GM19463 (cell line): ENCODE measurements at regions not wholly inside any gene's neighbourhood (a gene's known extent, or its start where the extent isn't known, plus 50 kb on each side); places are given as distances from the start of the nearest gene placed in this dataset.
"Not testable (repeated sequence)": the region's sequence is repeated elsewhere in the genome, so short reads cannot be mapped to it uniquely, and the experiment has no call there.

Experiments
- ATAC-seq: cut with Tn5 transposase; IDR thresholded peaks from one replicate; pipeline ENCODE4 v1.9.1; 2021; ENCODE audit warnings: mild to moderate bottlenecking, moderate library complexity; ENCODE audit not compliant: unreplicated experiment

DNA sequence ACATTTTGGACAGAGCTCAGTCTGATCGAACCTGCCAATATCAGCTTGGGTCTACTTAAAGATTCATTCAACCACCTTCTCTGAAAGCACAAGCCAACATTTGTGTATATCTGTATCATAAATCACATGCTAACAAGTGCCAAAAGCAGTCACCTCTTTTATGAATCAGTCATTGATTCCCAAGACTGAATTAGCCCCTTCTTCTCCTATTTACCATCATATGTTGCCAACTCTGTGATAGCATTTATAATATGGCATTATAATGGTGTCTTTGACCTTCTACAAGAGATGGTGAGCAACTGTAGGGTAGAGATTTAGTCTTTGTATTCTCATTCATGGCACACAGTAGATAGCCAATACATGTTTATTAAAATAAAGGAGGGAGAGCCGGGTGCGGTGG, 61.4 kb downstream of the DDX53 start:
- ATAC-seq: no peak

DNA sequence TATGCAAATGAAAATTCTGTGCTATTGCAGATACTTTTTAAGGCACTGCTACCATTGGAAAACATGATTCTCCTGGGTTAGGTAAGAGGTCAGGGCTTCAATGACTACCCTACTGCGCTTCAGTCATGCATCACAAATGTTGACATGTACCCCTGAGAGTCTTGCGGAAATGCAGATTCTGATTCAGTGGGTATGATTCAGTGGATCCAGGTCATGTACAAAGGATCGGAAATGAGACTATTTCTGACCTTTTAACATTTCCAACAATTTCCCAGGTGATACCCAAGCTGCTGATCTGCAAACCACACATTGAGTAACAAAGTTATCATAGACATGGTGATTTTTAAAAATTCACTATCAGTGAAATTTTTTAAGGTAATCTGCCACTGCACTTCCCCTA, 62.6 kb downstream of the DDX53 start:
- ATAC-seq: no peak

DNA sequence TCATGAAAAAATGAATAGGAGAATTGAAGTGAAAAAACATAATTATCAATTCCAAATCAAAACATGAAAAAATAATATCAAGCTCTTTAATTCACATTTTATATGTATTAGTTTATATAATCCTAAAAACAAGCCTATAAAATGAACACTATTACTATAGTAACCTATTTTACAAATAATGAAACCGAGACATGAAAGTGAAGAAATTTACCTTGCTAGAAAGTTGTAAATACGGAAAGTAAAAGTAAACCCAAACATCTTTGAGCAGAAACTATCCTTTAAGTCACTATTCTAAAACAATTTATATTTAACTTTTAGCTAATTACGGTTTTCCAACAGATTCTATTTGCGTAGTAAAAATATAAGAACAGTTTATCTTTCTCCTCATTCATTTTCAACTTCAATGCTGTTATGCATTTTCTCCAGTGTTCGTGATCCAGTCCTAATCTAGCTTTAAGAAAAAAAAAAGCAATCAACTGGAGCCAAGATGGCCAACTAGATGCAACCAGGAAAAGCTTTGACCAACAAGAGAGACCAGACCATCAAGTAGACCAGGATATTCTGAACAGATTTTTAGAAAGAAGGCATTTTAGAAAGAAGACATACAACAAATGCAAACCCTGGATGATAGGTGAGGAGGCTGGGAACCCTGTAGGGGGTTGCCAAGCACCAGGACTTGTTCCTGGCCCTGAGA, 67.0 kb downstream of the DDX53 start:
- no peak for ATAC-seq

DNA sequence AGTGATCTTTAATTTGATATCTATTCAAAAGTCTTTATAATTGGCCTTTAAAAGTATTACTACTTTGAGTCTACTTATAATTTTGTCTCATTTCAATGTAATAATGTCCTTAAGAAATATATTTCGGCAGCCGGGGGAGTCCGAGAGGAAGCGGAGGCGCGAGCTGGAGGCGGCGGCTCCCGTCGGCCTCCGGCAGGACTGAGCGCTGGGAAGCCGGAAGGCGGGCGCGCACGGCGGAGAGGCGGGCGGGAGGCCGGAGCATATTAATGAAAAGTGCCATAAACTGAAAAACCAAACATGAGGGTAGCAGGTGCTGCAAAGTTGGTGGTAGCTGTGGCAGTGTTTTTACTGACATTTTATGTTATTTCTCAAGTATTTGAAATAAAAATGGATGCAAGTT, 75.7 kb downstream of the DDX53 start:
- ATAC-seq: not testable (repeated sequence)

DNA sequence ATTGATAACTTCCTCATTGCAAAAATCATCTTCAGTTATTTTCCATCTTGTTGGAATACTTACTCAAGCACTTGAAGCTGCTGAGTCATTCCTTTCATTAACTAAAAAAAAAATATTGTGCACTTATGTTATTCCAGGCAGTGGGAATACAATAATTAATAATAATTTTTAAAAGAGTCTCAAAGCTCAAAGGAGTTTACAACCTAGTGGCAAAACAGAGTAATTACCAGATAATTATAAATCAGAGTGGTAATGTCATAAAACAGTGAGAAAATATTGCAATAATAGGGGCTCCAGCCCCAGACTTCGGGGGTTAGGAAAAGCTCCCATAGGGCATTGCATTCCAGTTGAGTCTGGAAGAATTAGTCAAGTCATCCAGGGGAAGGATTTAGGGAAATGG, 79.6 kb downstream of the DDX53 start:
- no peak for ATAC-seq

DNA sequence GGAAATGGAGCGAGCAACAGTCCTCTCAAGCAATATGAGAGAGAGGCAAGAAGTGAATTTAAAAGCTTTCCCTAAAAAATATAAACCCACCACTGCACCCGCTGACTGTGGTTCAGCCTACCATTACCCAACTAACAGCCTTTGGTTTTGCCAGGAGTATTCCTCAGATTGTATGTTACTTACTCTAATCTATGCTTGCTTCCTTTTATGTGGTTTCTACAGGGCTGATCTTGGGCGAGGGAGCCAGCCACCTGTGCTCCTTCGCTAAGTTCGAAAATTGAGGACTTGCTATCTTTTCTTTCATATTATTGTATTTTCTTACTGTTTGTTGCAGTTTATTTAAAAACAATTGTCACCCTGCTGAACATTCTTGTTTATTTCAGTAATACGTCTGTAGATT, 101.1 kb downstream of the DDX53 start:
- ATAC-seq: no peak

DNA sequence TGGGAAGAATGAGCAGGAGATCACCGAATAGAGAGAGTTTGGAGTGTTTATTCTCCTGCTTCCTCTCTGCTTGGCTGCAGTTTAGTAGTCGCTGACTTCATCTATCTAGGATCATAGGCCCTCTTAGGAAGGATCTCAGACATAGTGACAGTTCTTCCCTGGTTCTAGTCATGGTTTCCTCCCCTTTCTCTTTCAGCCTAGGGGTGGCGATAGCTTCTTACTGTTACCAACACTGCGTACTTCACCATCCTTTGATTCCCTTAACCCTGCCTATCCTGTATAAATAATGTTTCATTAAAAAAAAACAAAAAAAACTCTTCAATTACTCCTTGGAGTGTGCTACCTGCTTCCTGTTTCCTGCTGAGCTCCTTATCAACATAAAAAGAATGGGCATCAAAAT, 103.8 kb downstream of the DDX53 start:
- ATAC-seq: no peak

DNA sequence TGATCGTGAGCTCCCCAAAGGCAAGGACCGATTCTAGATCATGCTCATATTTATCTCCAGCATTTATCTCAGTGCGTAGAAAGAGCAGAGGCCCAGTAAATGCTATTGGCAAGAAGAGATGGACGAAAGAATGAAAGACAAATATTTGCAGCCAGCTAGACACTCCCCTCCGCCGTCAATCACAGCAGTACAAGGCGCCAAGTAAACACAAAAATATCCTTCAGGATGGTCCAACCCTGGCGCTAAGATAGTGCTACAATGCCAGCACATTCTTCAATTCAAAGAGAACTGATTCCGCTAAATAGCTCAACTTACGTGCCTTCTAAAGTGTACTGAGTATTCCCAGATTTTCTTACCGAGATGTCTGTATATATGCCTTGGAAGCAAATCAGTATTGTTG, 114.5 kb downstream of the DDX53 start:
- no peak for ATAC-seq

DNA sequence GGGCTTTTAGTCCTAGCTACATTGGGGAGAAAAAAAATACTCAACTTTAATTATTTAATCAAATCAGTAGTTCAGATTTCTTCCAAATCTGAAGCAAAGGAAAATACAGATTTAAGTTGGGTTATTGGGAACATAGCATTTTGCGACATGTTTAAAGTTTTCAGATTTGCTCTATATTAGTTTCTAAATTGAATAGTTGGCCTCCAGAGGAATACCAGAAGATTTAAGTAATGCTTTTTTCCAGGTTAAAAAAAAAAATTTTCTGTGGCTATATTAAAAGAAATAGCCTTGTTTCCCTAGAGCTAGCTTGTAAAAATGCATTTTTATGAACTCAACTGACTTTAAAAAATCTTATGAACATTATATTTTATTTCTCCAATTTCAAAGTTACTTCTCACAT, 115.9 kb downstream of the DDX53 start:
- no peak for ATAC-seq

DNA sequence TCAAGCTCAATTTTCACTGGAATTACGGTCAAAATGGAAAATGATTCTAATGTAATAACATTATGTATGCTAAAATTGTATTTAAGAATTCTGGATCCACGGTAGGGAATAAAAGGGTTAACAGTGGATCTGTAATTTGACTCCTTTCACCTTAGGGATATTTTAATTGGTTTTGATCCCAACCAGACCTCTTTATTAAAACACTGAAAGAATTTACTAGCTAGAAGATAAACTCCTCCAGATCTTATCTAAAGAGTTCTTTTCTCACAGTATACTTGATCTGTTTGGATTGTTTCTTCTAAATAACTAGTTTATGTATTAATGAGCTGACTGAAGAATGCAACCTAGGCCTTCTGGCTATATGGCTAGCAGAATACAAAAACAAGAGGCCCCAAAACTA, 118.4 kb downstream of the DDX53 start:
- no peak for ATAC-seq

DNA sequence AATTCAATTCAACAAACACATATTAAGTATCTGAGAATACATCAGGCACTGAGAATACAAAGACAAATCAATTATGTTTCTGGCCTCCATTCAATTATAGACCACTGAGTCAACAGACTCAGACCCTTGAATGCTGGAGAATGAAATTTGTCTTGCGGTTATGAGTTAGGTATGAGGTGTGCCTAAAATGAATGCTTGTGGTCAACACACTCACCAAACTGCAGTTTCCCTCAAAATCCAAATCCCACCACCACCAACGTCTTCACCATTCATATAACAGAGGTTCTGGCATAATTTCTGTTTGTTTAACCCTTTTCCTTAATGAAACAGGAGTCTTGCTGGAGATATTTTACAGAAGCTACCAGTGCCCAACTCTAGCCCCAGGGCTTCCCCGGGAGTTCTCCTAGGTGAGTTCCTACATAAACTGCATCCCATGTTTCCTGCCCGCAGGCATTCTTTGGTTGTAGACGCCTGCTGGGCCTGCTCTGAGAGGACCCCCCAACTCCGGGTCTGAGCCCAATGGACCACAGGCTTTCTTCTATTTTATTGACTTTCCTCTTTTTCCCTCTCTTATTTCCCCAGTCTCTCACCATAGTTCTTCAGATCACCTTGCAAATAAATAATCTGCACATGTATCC, 119.2 kb downstream of the DDX53 start:
- ATAC-seq: no peak

DNA sequence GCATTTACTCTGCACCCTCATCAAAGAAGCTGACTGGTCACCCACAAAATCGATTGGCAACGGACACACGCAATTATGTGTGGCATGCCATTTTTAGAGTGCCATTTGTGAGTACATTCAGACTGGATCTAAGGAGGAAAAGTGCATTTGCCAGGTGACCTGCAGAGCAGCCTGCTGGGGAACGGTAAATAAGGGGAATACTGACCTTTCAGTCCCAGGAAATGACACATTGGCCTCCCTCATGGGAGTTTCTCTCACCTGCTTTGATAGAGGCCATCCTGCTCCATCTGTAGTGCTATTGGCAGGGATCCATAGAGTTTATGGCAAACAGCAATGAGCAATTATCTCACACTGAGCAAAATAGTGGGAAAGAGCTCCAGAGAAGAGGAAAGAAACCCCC, 127.8 kb downstream of the DDX53 start:
- no peak for ATAC-seq

DNA sequence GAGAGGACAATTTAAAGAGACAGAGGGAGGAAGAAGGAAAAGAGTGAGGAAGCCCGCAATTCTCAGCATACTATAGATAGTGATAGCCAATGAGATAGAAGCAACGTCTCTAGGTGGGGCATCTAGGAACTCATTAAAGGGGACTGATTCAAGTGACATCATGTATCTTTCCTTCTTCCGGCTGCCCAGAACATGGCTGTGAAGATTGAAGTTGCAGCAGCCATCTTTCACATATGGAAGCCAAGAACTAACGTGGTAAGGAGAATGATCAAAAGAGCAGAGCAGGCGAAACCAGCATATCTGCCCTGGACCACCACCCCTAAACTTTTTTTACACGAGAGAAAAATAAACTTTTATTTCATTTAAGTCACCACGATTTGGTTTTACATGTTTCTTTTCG, 133.8 kb downstream of the DDX53 start:
- no peak for ATAC-seq

DNA sequence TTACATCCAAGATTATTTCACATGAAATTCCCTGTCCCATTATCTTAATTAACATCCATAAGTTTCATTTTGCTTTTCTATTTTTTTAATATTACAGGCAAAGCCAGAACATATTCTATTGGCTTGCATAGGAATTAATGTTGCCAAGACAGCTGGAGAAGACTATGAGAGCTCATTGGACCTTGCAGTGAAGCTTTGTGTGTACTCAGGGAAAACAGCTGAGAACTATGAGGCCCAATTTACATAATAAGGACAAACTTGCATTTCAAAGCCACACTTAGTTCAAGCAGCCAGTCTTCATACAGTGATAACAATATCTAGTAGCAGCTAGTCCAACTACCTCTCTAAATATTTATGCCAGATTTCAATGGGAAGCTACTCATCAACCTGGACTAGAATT, 134.4 kb downstream of the DDX53 start:
- no peak for ATAC-seq

DNA sequence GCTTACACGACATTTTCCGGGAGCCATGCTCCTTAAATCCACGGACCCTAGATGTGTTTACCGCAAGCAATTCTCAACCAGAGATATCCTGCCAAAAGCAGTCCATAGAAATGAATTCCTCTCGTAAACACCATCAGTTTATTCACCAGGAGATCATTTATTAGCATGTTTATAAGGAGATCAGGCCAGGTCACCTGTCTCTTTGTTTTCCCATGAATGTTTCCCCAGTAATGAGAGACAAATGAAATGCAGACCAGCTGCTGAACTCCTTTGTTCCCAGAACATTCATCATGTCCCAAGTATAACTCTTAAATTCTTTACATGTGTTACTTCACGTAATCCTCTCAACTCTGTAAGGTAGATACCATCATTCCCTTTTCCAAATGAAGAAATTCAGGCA, 137.1 kb downstream of the DDX53 start:
- ATAC-seq: no peak

DNA sequence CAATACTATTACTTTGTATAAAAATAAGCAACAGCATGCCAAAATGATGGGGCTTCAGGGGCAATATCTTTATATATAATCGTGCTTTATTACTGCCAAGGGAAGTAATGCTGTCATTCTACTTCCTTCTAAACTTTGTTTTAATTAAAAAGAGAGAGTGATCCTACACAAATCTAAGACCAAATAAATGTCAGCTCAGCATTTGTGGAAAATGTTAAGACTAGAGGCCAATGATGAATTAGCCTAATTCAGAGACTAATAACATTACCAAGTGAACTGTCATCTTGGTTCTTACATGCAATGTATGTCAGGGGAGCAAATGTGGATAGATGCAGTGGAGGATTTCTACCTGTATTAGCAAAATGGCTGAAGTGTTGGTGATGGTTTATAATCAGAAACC, 166.4 kb upstream of the PTCHD1 start:
- ATAC-seq: no peak

DNA sequence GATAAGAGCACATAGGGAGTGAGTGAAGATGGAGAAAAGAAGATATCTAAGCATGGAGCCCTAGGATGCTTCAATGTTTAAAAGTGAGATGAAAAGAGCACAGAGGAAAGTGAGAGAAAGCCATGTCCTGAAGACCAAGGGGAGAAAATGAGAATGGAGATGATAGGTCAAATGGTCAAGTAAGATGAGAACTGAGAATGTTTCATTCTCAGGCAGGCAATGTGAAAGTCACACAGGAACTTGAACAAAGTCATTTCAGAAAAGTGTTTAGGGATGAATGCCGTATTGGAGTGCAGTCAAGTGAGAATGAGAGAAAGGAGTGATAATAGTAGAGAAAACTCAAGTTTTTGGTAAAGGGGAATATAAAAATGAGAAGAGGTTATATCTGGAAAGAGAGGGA, 148.7 kb upstream of the PTCHD1 start:
- peak; percentile 63 for ATAC-seq

DNA sequence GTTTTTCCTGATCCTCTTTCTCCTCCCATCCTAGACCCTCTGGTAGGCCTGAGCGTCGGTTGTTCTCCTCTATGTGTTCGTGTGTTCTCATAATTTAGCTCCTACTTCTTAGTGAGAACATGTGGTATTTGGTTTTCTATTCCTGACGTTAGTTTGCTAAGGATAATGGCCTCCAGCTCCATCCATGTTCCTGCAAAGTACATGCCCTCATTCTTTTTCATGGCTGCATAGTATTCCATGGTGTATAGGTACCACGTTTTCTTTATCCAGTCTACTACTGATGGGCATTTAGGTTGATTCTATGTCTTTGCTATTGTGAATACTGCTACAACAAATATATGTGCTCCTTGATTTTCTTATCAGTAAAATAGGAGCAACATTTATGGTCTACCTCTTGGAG, 146.8 kb upstream of the PTCHD1 start:
- no peak for ATAC-seq

DNA sequence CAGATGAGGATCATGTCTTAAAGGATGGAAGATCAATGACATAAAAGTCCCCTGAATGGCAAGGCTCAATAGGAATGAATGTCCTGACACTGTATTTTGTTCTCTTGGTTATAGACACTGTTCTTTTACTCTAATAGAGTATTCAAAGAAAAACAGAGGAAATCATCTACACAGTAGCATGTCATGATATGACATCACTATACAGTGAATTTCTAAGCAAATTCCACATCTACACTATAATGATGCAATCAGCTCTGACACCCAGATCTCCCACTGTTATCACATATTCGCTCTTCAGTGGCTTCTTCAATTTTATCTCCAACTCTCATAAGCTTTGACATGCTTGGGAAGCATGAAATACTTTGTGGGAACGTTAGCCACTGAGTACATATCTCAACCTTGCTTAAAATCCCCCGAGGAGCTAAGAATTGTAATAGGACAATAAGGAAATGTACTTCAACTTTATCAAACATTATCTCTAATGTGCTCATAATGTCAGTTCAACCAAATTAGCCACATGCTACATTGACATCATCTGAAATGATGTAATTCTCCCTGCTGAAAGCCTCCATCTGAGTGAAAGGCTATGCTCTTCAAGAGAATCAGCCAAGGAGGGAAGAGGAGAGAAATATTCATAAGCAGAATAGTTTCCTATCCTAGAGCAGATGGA, 139.6 kb upstream of the PTCHD1 start:
- no peak for ATAC-seq

DNA sequence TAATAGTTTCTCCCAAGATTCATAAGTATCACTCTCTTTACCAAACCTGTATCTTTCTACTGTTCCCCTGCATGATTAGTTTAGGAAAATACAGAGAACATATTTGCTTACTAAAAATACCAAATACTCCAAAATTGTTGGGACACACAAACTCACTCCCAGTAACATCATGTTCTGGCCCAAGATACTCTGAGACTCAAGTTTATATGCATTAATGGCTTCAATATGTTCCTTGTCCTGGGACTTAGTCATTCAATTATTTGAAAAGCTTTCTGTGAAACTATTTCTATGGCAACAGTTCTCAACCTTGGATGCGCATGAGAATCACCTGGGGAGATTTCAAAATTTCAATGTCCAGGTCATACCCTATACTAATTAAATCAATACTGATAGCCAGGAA, 138.9 kb upstream of the PTCHD1 start:
- no peak for ATAC-seq

DNA sequence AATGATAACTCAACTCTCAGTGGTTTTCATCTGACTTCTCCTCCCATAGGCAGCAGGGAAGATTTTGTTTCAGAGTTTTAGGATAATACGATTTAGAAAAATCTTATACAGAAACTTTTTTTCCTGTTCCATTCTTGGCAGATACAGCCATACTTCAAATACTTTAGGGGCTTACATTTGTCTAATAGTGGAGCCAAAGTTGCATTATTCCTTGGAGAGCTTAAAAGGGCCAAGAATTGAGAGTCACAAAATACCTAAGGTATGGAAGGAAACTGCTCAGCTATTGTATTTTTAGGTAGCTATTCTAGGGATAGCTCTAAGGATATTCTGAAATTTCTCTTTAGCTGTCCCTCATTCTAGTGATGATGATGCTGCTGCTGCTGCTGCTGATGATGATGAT, 132.9 kb upstream of the PTCHD1 start:
- ATAC-seq: no peak

DNA sequence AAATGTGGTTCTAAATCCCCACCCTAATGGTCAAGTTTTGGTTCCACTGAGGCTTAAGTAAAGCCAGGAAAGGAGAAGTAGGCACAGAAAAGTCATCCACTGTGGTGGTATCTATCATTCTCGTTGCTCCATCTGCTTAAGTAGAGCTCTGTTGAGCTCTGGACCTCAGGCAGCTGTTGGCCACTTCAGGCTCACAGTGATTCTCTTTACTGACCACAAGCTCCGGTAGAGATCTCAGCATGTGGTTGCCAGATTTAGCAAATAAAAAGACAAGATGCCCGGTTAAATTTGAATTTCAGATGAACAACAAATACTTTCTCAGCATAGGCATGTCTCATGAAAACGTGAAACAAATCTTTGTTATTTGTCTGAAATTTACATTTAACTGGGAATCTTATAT, 132.3 kb upstream of the PTCHD1 start:
- no peak for ATAC-seq

DNA sequence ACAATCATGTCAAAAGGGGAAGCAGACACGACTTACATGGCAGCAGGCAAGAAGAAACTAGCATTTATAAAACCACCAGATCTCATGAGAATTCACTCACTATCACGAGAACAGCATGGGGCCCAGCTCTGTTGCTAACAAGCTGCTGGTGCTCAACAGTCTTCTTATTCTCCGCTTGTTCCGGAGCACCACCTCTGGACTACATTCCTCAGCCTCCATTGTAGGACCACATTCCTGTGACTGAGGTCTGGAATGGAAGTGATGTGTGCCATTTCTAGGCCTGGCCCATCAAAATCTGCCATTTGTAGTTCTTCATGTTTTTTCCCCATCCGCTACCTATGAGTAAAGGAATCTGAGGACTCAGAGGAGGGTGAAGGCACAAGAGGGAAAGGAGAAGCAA, 111.5 kb upstream of the PTCHD1 start:
- ATAC-seq: no peak
